LNCAP (cell line): ENCODE measurements at regions not wholly inside any gene's neighbourhood (a gene's known extent, or its start where the extent isn't known, plus 50 kb on each side); places are given as distances from the start of the nearest gene placed in this dataset.

Experiments
- TF ChIP-seq, protein P1 (sequence below): fragments of 450-650 bp; IDR thresholded peaks from 2 replicates; pipeline ENCODE4 v1.5.1; 2017; ENCODE audit warnings: mild to moderate bottlenecking

GRCh38 chr1:96159379-96159778, 562.2 kb upstream of the PTBP2 start:
- TF ChIP-seq, protein P1, sequence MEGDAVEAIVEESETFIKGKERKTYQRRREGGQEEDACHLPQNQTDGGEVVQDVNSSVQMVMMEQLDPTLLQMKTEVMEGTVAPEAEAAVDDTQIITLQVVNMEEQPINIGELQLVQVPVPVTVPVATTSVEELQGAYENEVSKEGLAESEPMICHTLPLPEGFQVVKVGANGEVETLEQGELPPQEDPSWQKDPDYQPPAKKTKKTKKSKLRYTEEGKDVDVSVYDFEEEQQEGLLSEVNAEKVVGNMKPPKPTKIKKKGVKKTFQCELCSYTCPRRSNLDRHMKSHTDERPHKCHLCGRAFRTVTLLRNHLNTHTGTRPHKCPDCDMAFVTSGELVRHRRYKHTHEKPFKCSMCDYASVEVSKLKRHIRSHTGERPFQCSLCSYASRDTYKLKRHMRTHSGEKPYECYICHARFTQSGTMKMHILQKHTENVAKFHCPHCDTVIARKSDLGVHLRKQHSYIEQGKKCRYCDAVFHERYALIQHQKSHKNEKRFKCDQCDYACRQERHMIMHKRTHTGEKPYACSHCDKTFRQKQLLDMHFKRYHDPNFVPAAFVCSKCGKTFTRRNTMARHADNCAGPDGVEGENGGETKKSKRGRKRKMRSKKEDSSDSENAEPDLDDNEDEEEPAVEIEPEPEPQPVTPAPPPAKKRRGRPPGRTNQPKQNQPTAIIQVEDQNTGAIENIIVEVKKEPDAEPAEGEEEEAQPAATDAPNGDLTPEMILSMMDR: no peak

DNA sequence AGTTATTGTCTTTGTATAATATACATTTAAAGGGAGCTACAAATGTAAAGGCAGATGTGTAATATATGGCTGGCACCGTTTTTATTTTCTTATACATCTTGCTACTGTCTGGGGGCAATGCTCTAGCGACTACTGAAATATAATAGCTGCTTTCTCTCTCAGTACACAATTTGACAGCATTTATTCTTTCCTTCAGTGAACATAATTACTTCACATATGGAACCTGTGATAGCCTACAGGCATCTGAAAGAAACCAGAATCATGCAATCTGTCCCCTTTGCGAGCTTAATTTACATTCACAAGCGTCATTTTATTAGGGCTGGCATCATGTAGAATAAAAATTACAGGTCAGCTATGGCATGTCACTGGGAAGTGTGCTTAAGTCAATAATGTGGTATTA, 557.5 kb upstream of the PTBP2 start:
- TF ChIP-seq, protein P1: no peak

- TF ChIP-seq, protein P1: no peak
Measured at GRCh38 chr1:96178053-96178452, 543.5 kb upstream of the PTBP2 start.

- TF ChIP-seq, protein P1: no peak
Measured at GRCh38 chr1:96183485-96183884, 538.1 kb upstream of the PTBP2 start.

GRCh38 chr1:96183928-96184327, 537.7 kb upstream of the PTBP2 start:
- TF ChIP-seq, protein P1: no peak

DNA sequence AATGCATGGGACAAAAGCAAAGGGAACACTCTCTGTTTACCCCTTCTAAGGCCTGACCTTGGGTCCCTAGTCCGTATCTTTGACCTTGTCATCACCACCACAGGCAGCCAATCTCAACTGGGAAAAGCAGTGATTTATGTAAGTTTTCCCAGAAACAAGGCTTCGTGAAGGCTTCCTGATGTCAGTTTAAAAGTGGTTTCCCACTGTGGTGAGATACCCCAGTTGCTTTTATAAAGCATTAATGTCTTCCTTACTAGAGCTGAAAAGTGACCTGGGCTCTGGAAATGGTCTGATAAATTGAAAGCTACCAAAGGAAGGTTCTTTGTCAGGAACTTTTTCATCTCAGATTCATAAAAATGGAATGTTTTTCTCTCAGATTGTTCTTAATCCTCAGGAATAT, 536.4 kb upstream of the PTBP2 start:
- TF ChIP-seq, protein P1: no peak

- TF ChIP-seq, protein P1: no peak
Measured at GRCh38 chr1:96187020-96187419, 534.6 kb upstream of the PTBP2 start.

GRCh38 chr1:96191165-96191564, 530.4 kb upstream of the PTBP2 start:
- TF ChIP-seq, protein P1: no peak
